ENCODE measurements at regions not wholly inside any gene's neighbourhood (a gene's known extent, or its start where the extent isn't known, plus 50 kb on each side); places are given as distances from the start of the nearest gene placed in this dataset.
A peak's percentile ranks its signal among the peaks of the same experiment; 100 is the strongest.

DNA sequence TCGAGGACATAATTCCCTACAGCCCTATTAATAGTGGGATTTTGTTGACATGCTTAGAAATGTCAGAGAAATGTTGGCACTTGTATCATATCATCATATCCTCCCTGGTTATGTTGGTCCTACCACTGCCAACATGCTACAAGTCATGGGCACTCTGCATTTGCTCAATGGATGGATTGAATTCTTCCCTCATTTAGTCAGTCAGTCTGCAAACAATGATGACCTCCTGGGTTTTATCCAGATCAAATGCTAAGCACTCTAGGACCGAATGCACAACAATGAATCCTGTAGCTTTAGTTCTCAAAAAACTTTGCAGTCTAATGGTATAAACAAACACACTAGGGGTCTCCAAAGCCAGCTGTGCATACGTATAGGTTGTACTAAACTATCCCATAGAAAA lies 357.2 kb upstream of the DPYD start:
- Histone ChIP-seq H4K20me1 (ENCODE audit: low read depth) (no peaks in the 10 kb centered on the region), H3K27me3 (no peaks in the 10 kb centered on the region), H3F3A (ENCODE audit: low read depth) (peaks cover 9% of the 10 kb centered on the region), H3K9me3 (ENCODE audit: low read depth) (no peaks in the 10 kb centered on the region), H3K4me1 (peaks cover 49% of the 10 kb centered on the region), H3K36me3 (no peaks in the 10 kb centered on the region), H3K4me3 (no peak overlapping the region), H3K79me2 (ENCODE audit: low read depth) (no peaks in the 10 kb centered on the region), H3K27ac (peak overlapping the region; percentile 68), H2AFZ (replicated peaks) (no peak overlapping the region), H3K4me2 (no peak overlapping the region), H3K9ac (no peak overlapping the region)
- TF ChIP-seq EZH2 (IDR thresholded peaks at IDR 0.05) (no peak), EZH2phosphoT487 (IDR thresholded peaks at IDR 0.05) (no peak), CTCF (IDR thresholded peaks at IDR 0.05) (no peak)
- Mint-ChIP-seq H3K4me3 (no peak overlapping the region), H3K27me3 (ENCODE audit: insufficient read depth, low read depth) (no peaks in the 10 kb centered on the region), H3K4me1 (peaks cover 31% of the 10 kb centered on the region), H3K27ac (no peak overlapping the region), H3K36me3 (no peaks in the 10 kb centered on the region), H3K9me3 (no peaks in the 10 kb centered on the region)
- peak; percentile 54 for DNase-seq (ENCODE audit: low spot score)

- H3K79me2 ChIP-seq (ENCODE audit: low read depth): no peaks in the 10 kb centered on the region
- no peaks in the 10 kb centered on the region for H3K27me3 ChIP-seq
- no peaks in the 10 kb centered on the region for H3K9me3 ChIP-seq (ENCODE audit: low read depth)
- H3K4me2 ChIP-seq: no peak overlapping the region
- no peaks in the 10 kb centered on the region for H3K9me3 Mint-ChIP-seq
- H3K4me1 ChIP-seq: peaks cover 45% of the 10 kb centered on the region
- no peak overlapping the region for H3K4me3 Mint-ChIP-seq
- H3K36me3 ChIP-seq: no peaks in the 10 kb centered on the region
- peaks cover 9% of the 10 kb centered on the region for H3F3A ChIP-seq (ENCODE audit: low read depth)
- peak overlapping the region; percentile 68 for H3K27ac ChIP-seq
- H3K4me1 Mint-ChIP-seq: peaks cover 31% of the 10 kb centered on the region
- H3K27ac Mint-ChIP-seq: no peak overlapping the region
- H3K27me3 Mint-ChIP-seq (ENCODE audit: insufficient read depth, low read depth): no peaks in the 10 kb centered on the region
- no peaks in the 10 kb centered on the region for H3K36me3 Mint-ChIP-seq
- H4K20me1 ChIP-seq (ENCODE audit: low read depth): no peaks in the 10 kb centered on the region
- no peak overlapping the region for H3K4me3 ChIP-seq
- H2AFZ ChIP-seq (replicated peaks): peak overlapping the region; percentile 7
- TF ChIP-seq CTCF (IDR thresholded peaks at IDR 0.05) (no peak), EZH2phosphoT487 (IDR thresholded peaks at IDR 0.05) (no peak), EZH2 (IDR thresholded peaks at IDR 0.05) (no peak)
- H3K9ac ChIP-seq: no peak overlapping the region
- no peak for DNase-seq (ENCODE audit: low spot score)
Observed at GRCh38 chr1:98277118-98277517, 356.3 kb upstream of the DPYD start.

- Histone ChIP-seq H3K4me3 (no peak overlapping the region), H3K27me3 (no peaks in the 10 kb centered on the region), H3K9ac (no peak overlapping the region), H3K4me2 (no peak overlapping the region), H2AFZ (replicated peaks) (no peak overlapping the region), H3K9me3 (ENCODE audit: low read depth) (no peaks in the 10 kb centered on the region), H3K36me3 (no peaks in the 10 kb centered on the region), H3K79me2 (ENCODE audit: low read depth) (no peaks in the 10 kb centered on the region), H3K27ac (peak overlapping the region; percentile 68), H4K20me1 (ENCODE audit: low read depth) (no peaks in the 10 kb centered on the region), H3F3A (ENCODE audit: low read depth) (peaks cover 9% of the 10 kb centered on the region), H3K4me1 (peaks cover 44% of the 10 kb centered on the region)
- H3K9me3 Mint-ChIP-seq: no peaks in the 10 kb centered on the region
- no peaks in the 10 kb centered on the region for H3K36me3 Mint-ChIP-seq
- H3K27me3 Mint-ChIP-seq (ENCODE audit: insufficient read depth, low read depth): no peaks in the 10 kb centered on the region
- no peak overlapping the region for H3K4me3 Mint-ChIP-seq
- no peak for DNase-seq (ENCODE audit: low spot score)
- H3K27ac Mint-ChIP-seq: no peak overlapping the region
- TF ChIP-seq CTCF (IDR thresholded peaks at IDR 0.05) (no peak), EZH2 (IDR thresholded peaks at IDR 0.05) (no peak), EZH2phosphoT487 (IDR thresholded peaks at IDR 0.05) (no peak)
- peaks cover 31% of the 10 kb centered on the region for H3K4me1 Mint-ChIP-seq
Observed at GRCh38 chr1:98276514-98276913, 355.7 kb upstream of the DPYD start.

Measured in neural progenitor cell (in vitro differentiated cells).